ENCODE measurements at regions not wholly inside any gene's neighbourhood (a gene's known extent, or its start where the extent isn't known, plus 50 kb on each side); places are given as distances from the start of the nearest gene placed in this dataset.

DNA sequence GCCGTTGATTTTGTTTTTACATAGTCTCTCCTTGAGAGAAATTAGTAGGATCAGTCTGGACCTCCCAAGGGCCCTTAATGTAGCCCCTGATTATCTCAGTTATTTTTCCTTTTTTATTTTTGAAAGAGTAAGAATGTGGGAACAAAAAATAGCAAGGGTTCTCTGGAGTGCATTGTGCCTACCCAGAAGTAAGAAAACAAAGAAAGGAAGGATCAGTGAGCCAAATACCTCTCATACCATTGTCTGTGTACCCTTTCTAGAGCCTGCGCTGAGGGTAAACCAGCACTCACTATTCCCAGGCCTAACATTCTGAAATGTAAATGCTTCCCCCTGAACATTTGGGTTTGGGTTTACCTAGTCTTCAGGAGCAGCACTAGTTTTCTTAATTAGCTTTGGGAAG lies 213.0 kb upstream of the TARS1 start:
- H3K4me3 ChIP-seq (ENCODE audit: low read depth, low read length) = no peak overlapping the region
- TF ChIP-seq, protein P1, sequence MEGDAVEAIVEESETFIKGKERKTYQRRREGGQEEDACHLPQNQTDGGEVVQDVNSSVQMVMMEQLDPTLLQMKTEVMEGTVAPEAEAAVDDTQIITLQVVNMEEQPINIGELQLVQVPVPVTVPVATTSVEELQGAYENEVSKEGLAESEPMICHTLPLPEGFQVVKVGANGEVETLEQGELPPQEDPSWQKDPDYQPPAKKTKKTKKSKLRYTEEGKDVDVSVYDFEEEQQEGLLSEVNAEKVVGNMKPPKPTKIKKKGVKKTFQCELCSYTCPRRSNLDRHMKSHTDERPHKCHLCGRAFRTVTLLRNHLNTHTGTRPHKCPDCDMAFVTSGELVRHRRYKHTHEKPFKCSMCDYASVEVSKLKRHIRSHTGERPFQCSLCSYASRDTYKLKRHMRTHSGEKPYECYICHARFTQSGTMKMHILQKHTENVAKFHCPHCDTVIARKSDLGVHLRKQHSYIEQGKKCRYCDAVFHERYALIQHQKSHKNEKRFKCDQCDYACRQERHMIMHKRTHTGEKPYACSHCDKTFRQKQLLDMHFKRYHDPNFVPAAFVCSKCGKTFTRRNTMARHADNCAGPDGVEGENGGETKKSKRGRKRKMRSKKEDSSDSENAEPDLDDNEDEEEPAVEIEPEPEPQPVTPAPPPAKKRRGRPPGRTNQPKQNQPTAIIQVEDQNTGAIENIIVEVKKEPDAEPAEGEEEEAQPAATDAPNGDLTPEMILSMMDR (IDR thresholded peaks at IDR 0.05; ENCODE audit: low read depth, low read length) = no peak
- no peaks in the 10 kb centered on the region for H3K4me1 ChIP-seq
- DNase-seq = no peak
- no peaks in the 10 kb centered on the region for H3K9me3 ChIP-seq
- H3K36me3 ChIP-seq = no peaks in the 10 kb centered on the region
- H3K27me3 ChIP-seq = no peaks in the 10 kb centered on the region

DNA sequence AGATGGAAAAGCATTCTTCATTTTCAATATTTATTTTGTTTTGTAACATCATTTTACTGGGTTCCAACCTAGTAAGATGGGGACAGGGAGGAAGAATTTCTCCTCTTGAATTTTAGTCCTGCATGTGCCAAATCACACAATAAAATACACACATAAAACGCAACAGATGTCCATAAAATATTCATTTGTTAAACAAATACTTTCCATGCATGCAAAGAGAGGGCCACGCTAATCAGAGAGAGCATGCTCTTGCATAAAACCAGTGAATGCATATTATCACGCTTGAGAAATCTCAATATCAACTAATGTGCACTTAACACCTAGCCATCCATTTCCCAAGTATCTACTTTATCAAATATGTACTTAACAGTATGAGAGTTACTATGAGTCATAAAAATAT lies 212.6 kb upstream of the TARS1 start:
- Histone ChIP-seq H3K27me3 (no peaks in the 10 kb centered on the region), H3K9me3 (no peaks in the 10 kb centered on the region), H3K4me3 (ENCODE audit: low read depth, low read length) (no peak overlapping the region), H3K36me3 (no peaks in the 10 kb centered on the region), H3K4me1 (no peaks in the 10 kb centered on the region)
- TF ChIP-seq, protein P1 (IDR thresholded peaks at IDR 0.05; ENCODE audit: low read depth, low read length) = no peak
- DNase-seq = no peak

DNA sequence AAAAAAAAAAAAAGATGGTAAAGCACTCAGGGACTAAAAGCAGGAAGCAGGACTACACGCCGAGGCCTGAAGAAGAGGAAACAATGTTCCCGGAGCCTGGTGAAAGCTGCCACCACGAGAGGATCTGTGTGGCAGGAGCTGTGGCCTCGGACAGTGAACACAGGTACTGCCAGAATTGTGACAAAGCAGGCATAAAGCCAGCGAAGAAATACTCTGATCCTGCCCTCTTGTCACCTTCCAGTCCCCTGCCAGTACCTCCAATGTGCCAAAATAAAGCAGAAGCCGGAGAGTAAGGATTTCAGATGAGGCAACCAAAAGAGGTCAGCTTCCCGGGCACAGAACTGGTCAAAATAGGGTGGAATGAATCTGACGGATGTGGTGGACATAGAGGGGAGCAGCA lies 211.5 kb upstream of the TARS1 start:
- Histone ChIP-seq H3K27me3 (no peaks in the 10 kb centered on the region), H3K36me3 (no peaks in the 10 kb centered on the region), H3K4me1 (no peaks in the 10 kb centered on the region), H3K4me3 (ENCODE audit: low read depth, low read length) (no peak overlapping the region), H3K9me3 (no peaks in the 10 kb centered on the region)
- TF ChIP-seq, protein P1 (IDR thresholded peaks at IDR 0.05; ENCODE audit: low read depth, low read length) = no peak
- no peak for DNase-seq

DNA sequence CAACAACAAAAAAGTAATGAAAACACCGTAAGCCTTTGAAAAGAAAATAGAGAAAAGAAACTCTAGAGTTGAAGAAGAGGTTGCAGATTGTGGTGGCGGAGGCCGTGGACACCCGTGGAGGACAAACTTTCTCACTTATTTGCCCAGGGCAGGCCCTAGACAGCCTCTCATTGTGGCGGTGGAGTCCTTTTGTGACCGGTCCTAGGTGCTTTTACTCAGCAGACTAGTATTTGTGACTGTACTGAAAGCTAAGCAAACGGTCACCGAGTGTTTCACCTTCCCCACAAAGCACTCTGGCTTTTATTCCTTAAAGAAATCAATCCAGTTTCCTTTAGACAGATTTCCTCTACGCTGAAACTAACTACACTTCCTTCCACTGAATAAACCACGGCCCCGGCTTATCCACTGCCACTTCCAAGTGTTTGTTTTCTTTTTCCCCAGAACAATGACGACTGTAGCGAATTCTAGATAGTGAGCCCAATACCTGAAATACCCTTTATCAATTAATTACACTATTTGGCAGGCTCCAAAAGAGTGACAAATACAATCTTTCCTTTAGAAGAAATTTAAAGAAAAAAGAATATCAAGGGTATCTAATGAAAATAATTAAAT lies 210.2 kb upstream of the TARS1 start:
- no peak for DNase-seq

DNA sequence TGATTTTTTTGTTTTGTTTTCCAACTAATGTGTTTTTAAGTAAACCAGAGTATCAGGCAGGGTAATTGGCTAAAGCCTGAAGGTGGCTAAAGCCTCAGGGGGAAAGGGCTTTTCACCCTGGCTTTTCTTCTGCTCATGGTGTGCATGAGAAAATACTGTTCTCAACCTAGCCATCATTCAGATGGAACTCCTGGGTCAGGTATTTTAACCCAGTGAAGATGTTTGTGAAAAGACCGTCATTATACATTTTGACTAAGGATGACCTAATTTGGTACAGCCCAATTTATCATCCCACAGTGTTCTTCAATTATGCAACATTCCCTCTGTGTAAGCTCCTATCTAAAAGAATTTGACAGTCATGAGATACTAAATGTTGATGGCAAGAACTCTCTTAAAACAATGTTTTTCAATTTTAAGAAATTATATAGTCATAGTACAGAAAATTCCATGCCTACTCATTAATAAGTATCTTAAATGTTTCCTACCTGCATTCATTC lies 209.5 kb upstream of the TARS1 start:
- Histone ChIP-seq H3K27me3 (no peaks in the 10 kb centered on the region), H3K4me1 (no peaks in the 10 kb centered on the region), H3K4me3 (ENCODE audit: low read depth, low read length) (no peak overlapping the region), H3K36me3 (no peaks in the 10 kb centered on the region), H3K9me3 (no peaks in the 10 kb centered on the region)
- no peak for DNase-seq
- TF ChIP-seq, protein P1 (IDR thresholded peaks at IDR 0.05; ENCODE audit: low read depth, low read length) = no peak

More for the DNA sequence above, 210.2 kb upstream of the TARS1 start:
- Histone ChIP-seq H3K36me3 (no peaks in the 10 kb centered on the region), H3K27me3 (no peaks in the 10 kb centered on the region), H3K4me1 (no peaks in the 10 kb centered on the region), H3K4me3 (ENCODE audit: low read depth, low read length) (no peak overlapping the region), H3K9me3 (no peaks in the 10 kb centered on the region)
- TF ChIP-seq, protein P1 (IDR thresholded peaks at IDR 0.05; ENCODE audit: low read depth, low read length) = no peak

DNA sequence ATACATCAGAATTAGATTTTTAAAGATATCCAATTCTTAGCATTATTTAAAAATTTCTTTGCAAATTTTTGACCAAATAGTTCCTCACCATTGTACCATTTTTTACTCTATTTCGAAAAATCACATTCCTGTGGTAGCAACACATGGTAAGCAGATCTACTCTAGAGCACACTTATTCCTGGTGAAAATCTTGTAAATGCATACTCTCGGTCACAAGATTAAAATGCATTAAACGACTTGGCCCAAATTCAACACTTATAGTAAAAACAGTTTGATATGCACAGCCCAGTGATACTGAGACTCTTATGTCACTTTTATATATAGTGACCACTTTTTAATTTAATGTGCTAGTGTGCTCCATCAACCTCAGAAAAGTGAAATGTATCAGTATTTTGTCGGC lies 208.8 kb upstream of the TARS1 start:
- DNase-seq = no peak
- Histone ChIP-seq H3K4me1 (no peaks in the 10 kb centered on the region), H3K9me3 (no peaks in the 10 kb centered on the region), H3K4me3 (ENCODE audit: low read depth, low read length) (no peak overlapping the region), H3K36me3 (no peaks in the 10 kb centered on the region), H3K27me3 (no peaks in the 10 kb centered on the region)
- TF ChIP-seq, protein P1 (IDR thresholded peaks at IDR 0.05; ENCODE audit: low read depth, low read length) = no peak
